ENCODE measurements at regions not wholly inside any gene's neighbourhood (a gene's known extent, or its start where the extent isn't known, plus 50 kb on each side); places are given as distances from the start of the nearest gene placed in this dataset.
"Not testable (repeated sequence)": the region's sequence is repeated elsewhere in the genome, so short reads cannot be mapped to it uniquely, and the experiment has no call there.

- in situ Hi-C loops (cut with MboI; ENCODE audit: low sequenced_read_pairs, unreplicated experiment): no loop called here
- TF ChIP-seq CTCF (IDR thresholded peaks at IDR 0.05; ENCODE audit: borderline replicate concordance, control extremely low read depth, extremely low read depth, insufficient read depth, missing control alignments): no peak
- no peak for DNase-seq (ENCODE audit: low spot score)
Measured at GRCh38 chr9:79433703-79434102, 138.1 kb upstream of the TLE4 start.

- in situ Hi-C loops (cut with MboI; ENCODE audit: low sequenced_read_pairs, unreplicated experiment): not testable (repeated sequence)
Measured at GRCh38 chr9:79439221-79439620, 132.5 kb upstream of the TLE4 start.

GRCh38 chr9:79446523-79447307 is 125.0 kb upstream of the TLE4 start:
- in situ Hi-C loops (cut with MboI; ENCODE audit: low sequenced_read_pairs, unreplicated experiment): no loop called here
- DNase-seq (ENCODE audit: low spot score): no peak
- TF ChIP-seq CTCF (IDR thresholded peaks at IDR 0.05; ENCODE audit: borderline replicate concordance, control extremely low read depth, extremely low read depth, insufficient read depth, missing control alignments): no peak

More at GRCh38 chr9:79439221-79439620, 132.5 kb upstream of the TLE4 start:
- not testable (repeated sequence) for DNase-seq (ENCODE audit: low spot score)

- TF ChIP-seq CTCF (IDR thresholded peaks at IDR 0.05; ENCODE audit: borderline replicate concordance, control extremely low read depth, extremely low read depth, insufficient read depth, missing control alignments): no peak
- DNase-seq (ENCODE audit: low spot score): no peak
- in situ Hi-C loops (cut with MboI; ENCODE audit: low sequenced_read_pairs, unreplicated experiment): no loop called here
Measured at GRCh38 chr9:79447308-79447605, 124.5 kb upstream of the TLE4 start.

GRCh38 chr9:79447762-79448161 is 124.0 kb upstream of the TLE4 start:
- in situ Hi-C loops (cut with MboI; ENCODE audit: low sequenced_read_pairs, unreplicated experiment): no loop called here
- no peak for TF ChIP-seq CTCF (IDR thresholded peaks at IDR 0.05; ENCODE audit: borderline replicate concordance, control extremely low read depth, extremely low read depth, insufficient read depth, missing control alignments)
- DNase-seq (ENCODE audit: low spot score): no peak

- in situ Hi-C loops (cut with MboI; ENCODE audit: low sequenced_read_pairs, unreplicated experiment): no loop called here
- no peak for TF ChIP-seq CTCF (IDR thresholded peaks at IDR 0.05; ENCODE audit: borderline replicate concordance, control extremely low read depth, extremely low read depth, insufficient read depth, missing control alignments)
- DNase-seq (ENCODE audit: low spot score): no peak
Measured at GRCh38 chr9:79452265-79452664, 119.5 kb upstream of the TLE4 start.

GRCh38 chr9:79461712-79462111 is 110.1 kb upstream of the TLE4 start:
- DNase-seq (ENCODE audit: low spot score): no peak
- no peak for TF ChIP-seq CTCF (IDR thresholded peaks at IDR 0.05; ENCODE audit: borderline replicate concordance, control extremely low read depth, extremely low read depth, insufficient read depth, missing control alignments)
- in situ Hi-C loops (cut with MboI; ENCODE audit: low sequenced_read_pairs, unreplicated experiment): no loop called here
